Stimulated activated naive CD8-positive, alpha-beta T cell treated with anti-CD3 and anti-CD28 coated beads, Interleukin-15, Interleukin-2, amounts not matched to agents 100 ng/mL and 50 ng/mL, for 24 hours (primary cell): ENCODE measurements at regions not wholly inside any gene's neighbourhood (a gene's known extent, or its start where the extent isn't known, plus 50 kb on each side); places are given as distances from the start of the nearest gene placed in this dataset.

Experiments
- H3K27ac Mint-ChIP-seq: one replicate; pipeline ENCODE4 v1.8.0; 2021; ENCODE audit warnings: mild to moderate bottlenecking, mixed read lengths
- H3K27me3 Mint-ChIP-seq: one replicate; pipeline ENCODE4 v1.8.0; 2021; ENCODE audit warnings: mixed read lengths
- H3K36me3 Mint-ChIP-seq: one replicate; pipeline ENCODE4 v1.8.0; 2021; ENCODE audit warnings: low read depth, mixed read lengths
- H3K4me1 Mint-ChIP-seq: one replicate; pipeline ENCODE4 v1.8.0; 2021; ENCODE audit warnings: low read depth, mixed read lengths
- H3K4me3 Mint-ChIP-seq: one replicate; pipeline ENCODE4 v1.8.0; 2021; ENCODE audit warnings: mild to moderate bottlenecking, mixed read lengths
- H3K9me3 Mint-ChIP-seq: one replicate; pipeline ENCODE4 v1.8.0; 2021; ENCODE audit warnings: mixed read lengths

DNA sequence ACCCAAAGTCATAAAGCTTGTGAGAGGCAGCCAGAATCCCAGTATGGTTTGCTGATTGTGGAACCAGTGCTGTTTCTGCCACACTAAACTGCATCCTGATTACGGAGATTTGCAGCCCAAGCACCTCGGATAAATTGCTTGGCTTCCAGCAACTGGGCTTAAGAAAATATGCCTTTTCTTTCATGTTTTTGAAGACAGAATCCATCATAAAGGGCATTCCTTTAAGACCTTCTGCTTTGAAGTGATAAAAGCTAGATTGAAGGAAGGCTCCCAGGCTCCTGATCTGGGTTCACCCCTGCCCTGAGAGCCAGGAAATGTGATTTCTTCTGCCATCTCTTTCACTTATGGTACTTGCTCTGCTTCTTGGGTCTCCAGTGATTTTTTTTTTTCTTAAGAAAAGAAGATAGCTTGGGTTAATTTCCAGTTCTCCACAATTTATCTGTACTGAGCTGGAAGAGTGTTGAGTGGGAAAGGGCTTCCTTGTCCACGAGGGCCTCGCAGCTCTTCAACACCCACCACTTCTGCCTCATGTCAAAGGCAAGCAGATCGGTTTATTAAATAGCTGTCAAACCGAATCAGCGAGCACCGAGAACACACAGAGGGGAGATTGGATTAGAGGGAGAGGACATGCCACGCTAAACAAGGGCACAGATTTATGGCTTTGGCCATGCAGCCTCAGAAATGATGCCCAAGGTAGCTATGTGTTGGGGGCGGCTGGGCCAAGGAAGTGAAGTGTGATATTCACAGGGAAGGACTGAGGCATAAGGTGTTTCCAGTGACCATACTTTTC is 94.9 kb upstream of the TBX20 start:
- Mint-ChIP-seq H3K9me3 (no peaks in the 10 kb centered on the region), H3K27me3 (peaks cover 13% of the 10 kb centered on the region)

DNA sequence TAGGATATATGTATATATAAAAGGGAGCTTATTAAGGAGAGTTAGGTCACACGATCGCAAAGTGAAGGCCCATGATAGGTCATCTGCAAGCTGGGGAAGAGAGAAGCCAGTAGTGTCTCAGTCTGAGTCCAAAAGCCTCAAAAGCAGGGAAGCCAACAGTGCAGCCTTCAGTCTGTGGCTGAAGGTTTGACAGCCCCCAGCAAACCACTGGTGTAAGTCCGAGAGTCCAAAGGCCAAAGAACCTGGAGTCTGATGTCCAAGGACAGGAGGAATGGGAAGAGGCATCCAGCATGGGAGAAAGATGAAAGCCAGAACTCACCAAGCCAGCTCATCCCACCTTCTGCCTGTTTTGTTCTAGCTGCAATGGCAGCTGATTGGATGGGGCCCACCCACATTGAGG is 88.9 kb upstream of the TBX20 start:
- H3K27me3 Mint-ChIP-seq = peaks cover 8% of the 10 kb centered on the region

More for the DNA sequence above, 94.9 kb upstream of the TBX20 start:
- Mint-ChIP-seq H3K4me3 (no peak overlapping the region), H3K4me1 (no peaks in the 10 kb centered on the region), H3K27ac (no peak overlapping the region), H3K36me3 (no peaks in the 10 kb centered on the region)

DNA sequence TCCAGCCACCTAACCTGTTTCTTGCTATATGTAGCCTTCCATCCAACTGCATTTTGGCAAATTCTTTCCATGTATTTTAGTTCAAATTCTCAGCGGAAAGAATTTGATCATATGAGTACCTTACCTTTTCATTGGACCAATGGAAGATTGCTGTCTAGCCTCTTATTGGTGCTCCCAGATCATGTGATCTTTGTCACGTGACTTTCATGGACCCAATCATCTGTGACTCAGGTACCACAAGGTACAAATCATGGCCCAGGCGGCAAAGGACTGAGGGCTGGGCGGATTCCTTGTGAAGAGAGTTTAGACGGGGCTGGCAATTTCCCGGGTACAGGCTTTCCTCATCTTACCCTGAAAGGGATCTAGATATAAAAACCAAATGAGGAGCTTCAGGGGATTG is 85.9 kb upstream of the TBX20 start:
- Mint-ChIP-seq H3K27ac (no peak overlapping the region), H3K4me1 (no peaks in the 10 kb centered on the region), H3K4me3 (no peak overlapping the region), H3K27me3 (peaks cover 20% of the 10 kb centered on the region), H3K36me3 (no peaks in the 10 kb centered on the region), H3K9me3 (no peaks in the 10 kb centered on the region)

More for the DNA sequence above, 88.9 kb upstream of the TBX20 start:
- H3K27ac Mint-ChIP-seq = no peak overlapping the region
- no peak overlapping the region for H3K4me3 Mint-ChIP-seq
- no peaks in the 10 kb centered on the region for H3K4me1 Mint-ChIP-seq
- no peaks in the 10 kb centered on the region for H3K36me3 Mint-ChIP-seq
- H3K9me3 Mint-ChIP-seq = no peaks in the 10 kb centered on the region

DNA sequence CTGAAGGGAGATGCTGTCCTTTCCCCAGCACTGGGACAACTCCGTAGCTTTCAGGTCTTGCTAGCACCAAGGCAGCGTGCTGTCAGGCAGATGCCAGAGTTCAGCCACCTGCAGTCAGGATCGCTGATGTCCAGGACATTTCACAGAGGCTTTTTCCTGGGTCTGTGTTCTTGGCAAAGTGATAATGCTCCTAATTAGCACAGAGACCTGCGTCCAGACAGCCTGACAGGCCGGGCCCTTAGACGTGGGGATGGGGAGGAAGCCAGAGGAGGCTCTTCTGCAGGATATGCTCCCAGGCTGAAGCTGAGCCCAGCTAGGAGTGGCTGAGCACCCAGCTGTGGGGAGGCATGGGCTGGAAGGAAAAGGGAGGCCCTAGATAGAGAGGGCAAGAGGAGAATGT is 82.5 kb upstream of the TBX20 start:
- Mint-ChIP-seq H3K27ac (no peak overlapping the region), H3K4me1 (no peaks in the 10 kb centered on the region), H3K27me3 (peaks cover 18% of the 10 kb centered on the region), H3K36me3 (no peaks in the 10 kb centered on the region), H3K4me3 (no peak overlapping the region), H3K9me3 (no peaks in the 10 kb centered on the region)

DNA sequence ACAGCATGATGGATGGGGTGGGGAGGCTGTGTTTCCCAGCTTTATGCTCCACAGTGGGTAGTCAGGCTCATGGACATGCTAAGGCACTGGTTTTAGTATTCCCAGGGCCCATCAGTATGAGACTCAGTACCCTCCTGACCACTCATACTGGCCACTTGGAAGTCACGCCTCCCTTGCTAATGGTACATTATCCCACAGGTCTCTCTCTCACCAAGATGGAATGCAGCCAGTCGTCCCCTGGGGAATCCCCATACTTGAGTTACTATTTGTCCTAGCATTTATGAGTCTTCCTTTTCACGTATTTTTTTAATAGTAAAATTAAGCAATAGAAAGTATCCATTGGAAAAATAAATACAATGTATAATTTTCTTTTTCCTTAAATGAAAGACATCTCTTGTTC is 80.6 kb upstream of the TBX20 start:
- H3K27me3 Mint-ChIP-seq = peaks cover 23% of the 10 kb centered on the region
- no peaks in the 10 kb centered on the region for H3K9me3 Mint-ChIP-seq
- no peak overlapping the region for H3K27ac Mint-ChIP-seq
- H3K4me3 Mint-ChIP-seq = no peak overlapping the region
- no peaks in the 10 kb centered on the region for H3K36me3 Mint-ChIP-seq
- H3K4me1 Mint-ChIP-seq = no peaks in the 10 kb centered on the region

DNA sequence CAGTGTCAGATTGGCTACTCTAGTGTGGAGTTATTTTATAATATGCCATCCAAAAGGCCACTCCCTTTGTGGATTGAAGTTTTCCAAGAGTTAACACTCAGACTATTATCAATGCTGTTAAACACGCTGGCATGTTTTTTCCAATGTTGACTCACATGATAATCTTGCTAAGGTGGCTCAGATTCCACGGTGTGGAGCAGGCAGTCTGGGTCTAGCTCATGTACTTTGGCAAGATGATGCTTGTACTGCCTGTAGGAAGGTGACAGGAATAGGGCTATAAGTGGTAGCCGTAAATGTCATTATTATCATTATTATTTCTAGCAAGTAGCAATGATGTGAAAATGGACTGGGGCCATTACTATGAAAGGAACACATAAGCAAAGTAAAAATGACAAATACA is 79.4 kb upstream of the TBX20 start:
- no peak overlapping the region for H3K4me3 Mint-ChIP-seq
- peaks cover 29% of the 10 kb centered on the region for H3K27me3 Mint-ChIP-seq
- H3K9me3 Mint-ChIP-seq = no peaks in the 10 kb centered on the region
- no peak overlapping the region for H3K27ac Mint-ChIP-seq
- H3K4me1 Mint-ChIP-seq = no peaks in the 10 kb centered on the region
- H3K36me3 Mint-ChIP-seq = no peaks in the 10 kb centered on the region

DNA sequence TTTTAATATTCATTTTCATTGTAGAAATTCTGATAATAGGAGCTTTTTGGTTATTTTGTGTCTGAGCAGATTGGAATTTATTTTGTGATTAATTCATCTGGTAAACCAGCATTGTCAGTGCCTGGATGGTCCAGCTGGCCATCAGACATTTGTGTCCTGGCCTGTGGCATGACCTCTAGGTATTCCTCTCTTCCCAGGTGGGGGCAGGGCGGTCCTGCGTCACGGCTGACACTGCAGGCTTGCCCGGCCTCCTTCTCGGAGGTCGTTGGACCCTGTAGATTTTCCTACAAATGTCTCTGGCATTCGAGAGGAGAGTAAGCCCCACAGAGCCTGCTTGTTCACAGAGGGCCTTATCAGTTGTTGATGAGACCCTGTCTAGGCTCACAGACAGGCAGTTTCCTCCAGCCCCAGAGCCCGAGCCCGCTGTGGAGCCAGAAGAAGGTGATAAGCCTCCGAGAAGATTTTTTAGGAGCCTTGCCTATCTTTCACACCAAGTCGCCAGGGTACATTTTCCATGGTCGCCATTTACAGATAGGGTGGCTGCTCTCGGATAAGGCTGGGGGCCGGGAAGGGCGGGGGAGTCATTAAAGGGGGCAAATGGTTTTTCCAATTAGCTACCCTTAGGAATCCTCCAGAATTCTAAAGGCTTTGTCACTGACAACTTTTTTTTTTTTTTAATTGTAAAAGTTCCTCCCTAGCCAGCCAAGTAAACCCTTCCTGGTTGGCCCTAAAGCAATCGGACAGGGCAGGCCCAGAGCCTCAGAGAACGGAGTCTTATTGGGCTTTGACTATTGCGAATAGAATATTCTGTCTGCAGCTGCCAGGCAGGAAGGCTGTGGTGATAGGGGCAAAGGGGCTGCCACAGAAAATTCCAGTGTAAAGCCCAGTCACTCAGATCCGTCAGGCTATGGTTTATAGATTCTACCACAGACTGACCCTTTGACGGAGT is 78.1 kb upstream of the TBX20 start:
- H3K9me3 Mint-ChIP-seq = no peaks in the 10 kb centered on the region
- H3K4me1 Mint-ChIP-seq = no peaks in the 10 kb centered on the region
- H3K36me3 Mint-ChIP-seq = no peaks in the 10 kb centered on the region
- no peak overlapping the region for H3K4me3 Mint-ChIP-seq
- H3K27ac Mint-ChIP-seq = no peak overlapping the region
- H3K27me3 Mint-ChIP-seq = peaks cover 25% of the 10 kb centered on the region

DNA sequence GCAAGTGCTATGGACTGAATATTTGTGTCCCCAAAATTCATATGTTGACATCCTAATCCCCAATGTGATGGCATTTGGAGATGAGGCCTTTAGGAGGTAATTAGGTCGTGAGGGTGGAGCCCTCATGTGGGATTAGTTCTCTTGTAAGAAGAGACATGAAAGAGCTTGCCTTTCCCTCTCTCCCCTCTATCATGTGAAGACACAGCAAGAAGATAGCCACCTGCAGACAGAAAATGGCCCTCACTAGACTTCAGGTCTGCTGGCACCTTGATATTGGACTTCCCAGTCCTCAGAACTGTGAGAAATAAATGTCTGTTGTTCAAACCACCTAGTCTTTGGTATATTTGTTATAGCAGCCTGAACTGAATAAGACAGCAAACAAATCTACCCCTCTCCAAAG is 75.1 kb upstream of the TBX20 start:
- Mint-ChIP-seq H3K9me3 (peaks cover 7% of the 10 kb centered on the region), H3K4me1 (no peaks in the 10 kb centered on the region), H3K36me3 (no peaks in the 10 kb centered on the region), H3K27me3 (peaks cover 32% of the 10 kb centered on the region), H3K4me3 (no peak overlapping the region), H3K27ac (no peak overlapping the region)

DNA sequence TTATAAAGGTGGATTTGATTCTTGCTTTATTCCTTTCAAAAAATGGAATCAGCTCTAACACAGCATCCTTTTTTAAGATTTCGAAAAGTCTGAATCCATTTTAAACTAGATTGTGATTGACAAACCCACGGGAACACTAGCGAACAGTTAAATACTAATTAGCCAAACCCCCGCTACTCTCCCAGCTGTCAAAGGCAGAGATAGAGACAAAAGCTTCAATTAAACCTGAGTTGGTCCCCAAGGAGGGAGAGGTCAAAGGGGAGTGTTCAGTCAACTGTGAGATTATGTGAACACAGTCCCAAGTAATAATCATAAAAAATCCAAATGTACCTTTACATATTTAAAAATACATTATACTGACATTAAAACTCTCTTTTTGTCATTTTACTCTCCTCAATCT is 65.7 kb upstream of the TBX20 start:
- H3K9me3 Mint-ChIP-seq = peaks cover 4% of the 10 kb centered on the region
- no peak overlapping the region for H3K27ac Mint-ChIP-seq
- H3K27me3 Mint-ChIP-seq = peaks cover 13% of the 10 kb centered on the region
- H3K36me3 Mint-ChIP-seq = no peaks in the 10 kb centered on the region
- no peak overlapping the region for H3K4me3 Mint-ChIP-seq
- H3K4me1 Mint-ChIP-seq = no peaks in the 10 kb centered on the region

DNA sequence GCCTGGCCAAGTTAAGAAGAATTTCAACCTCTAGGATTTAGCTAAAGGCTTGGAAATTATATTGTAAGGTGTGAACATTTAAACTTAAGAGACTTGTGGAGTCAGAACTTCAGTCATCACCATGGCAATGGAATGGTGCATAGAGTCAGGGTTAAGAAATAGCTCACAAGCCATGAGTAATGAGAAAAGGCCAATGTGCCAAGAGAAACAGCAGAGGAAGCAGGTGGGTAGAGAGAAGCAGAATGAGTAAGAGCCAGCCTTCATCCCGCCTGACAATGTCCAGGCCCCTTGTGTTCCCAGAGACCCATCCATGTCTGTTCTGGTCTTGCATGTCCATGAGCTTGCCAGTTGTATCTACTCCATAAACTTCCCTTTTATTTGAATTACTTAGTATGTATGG is 62.6 kb upstream of the TBX20 start:
- no peak overlapping the region for H3K27ac Mint-ChIP-seq
- no peaks in the 10 kb centered on the region for H3K4me1 Mint-ChIP-seq
- no peak overlapping the region for H3K4me3 Mint-ChIP-seq
- no peaks in the 10 kb centered on the region for H3K9me3 Mint-ChIP-seq
- no peaks in the 10 kb centered on the region for H3K36me3 Mint-ChIP-seq
- H3K27me3 Mint-ChIP-seq = peaks cover 8% of the 10 kb centered on the region

DNA sequence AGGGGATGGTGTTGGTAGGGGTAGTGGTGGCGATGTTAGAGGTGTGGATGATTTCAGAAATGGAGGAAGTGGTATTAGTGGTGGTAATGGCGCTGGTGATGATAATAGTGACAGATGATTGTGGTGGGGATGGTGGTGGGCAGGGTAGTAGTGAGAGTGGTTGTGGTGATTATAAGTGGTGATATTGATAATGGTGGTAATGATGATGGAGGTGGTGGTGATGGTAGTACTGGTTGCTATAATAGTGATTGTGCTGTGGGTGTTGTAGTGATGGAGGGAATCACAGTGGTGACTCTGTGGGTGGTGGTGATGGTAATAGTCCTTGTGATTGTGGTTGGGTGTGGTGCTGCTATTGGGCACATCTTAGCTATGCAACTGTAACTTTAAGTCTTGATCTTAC is 61.6 kb upstream of the TBX20 start:
- Mint-ChIP-seq H3K27me3 (no peaks in the 10 kb centered on the region), H3K27ac (no peak overlapping the region), H3K9me3 (no peaks in the 10 kb centered on the region), H3K4me1 (no peaks in the 10 kb centered on the region), H3K4me3 (no peak overlapping the region), H3K36me3 (no peaks in the 10 kb centered on the region)

DNA sequence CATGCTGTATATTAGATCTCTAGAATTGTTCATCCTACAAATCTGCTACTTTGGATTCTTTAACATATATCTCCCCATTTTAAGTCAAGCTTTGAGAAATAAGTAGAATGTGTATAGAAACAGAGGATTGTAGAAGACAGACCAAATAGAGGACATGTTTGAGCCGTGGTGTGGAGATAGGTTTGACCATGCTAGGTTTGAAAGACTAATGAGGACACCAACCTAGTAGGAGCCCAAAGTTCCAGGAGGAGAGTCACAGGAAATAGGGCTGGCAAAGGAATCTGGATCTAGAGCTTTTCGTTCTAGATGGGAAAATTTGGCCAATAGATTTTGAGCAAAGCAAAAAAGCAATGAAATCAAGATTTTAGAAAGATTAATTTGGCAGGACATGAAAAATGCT is 60.5 kb upstream of the TBX20 start:
- Mint-ChIP-seq H3K4me3 (no peak overlapping the region), H3K27ac (no peak overlapping the region), H3K4me1 (no peaks in the 10 kb centered on the region), H3K36me3 (no peaks in the 10 kb centered on the region), H3K9me3 (no peaks in the 10 kb centered on the region), H3K27me3 (no peaks in the 10 kb centered on the region)

DNA sequence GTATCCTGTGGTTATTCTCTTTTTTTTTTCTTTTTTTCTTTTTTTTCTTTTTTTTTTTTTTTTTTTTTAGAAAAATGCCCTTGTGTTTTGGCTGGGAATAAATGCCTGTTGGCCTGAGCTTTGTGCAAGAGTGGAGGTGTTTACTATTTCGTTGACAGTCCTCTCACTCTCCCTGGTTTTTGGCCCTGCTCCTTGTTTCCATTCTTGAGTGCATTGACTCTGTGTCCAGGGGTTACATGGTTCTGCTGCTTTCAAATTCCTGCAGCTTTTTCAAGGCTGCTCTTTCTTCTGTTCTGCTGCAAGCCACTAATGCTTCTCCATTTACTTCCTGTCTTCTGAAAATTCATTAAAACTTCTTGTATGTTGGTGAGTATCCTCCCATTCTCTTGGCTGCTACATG is 59.7 kb upstream of the TBX20 start:
- Mint-ChIP-seq H3K4me1 (no peaks in the 10 kb centered on the region), H3K4me3 (no peak overlapping the region), H3K36me3 (no peaks in the 10 kb centered on the region), H3K27ac (no peak overlapping the region), H3K9me3 (no peaks in the 10 kb centered on the region), H3K27me3 (no peaks in the 10 kb centered on the region)
